ENCODE measurements at regions not wholly inside any gene's neighbourhood (a gene's known extent, or its start where the extent isn't known, plus 50 kb on each side); places are given as distances from the start of the nearest gene placed in this dataset.

DNA sequence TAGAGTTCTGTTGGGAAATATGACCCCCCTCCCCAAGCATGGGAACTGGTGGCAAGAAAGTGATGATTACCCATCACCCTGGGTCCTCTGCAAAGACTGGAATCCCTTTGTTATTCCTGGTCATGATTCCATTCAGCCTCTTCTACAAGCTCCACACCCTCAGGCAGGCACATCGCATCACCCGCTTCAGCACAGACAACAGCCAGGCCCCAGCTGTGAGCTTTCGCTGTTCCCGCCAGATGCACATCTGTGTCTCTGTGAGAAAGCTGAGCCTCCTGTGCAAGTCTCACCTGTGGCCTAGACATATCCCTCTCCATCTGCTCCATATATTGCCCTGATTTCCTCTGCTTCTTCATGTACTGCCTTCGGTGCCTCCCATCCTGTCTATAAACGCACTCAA, 368.0 kb upstream of the RAB6C start:
- H3K4me3 ChIP-seq (ENCODE audit: low read length), result no peak overlapping the region
- TF ChIP-seq, protein P1, sequence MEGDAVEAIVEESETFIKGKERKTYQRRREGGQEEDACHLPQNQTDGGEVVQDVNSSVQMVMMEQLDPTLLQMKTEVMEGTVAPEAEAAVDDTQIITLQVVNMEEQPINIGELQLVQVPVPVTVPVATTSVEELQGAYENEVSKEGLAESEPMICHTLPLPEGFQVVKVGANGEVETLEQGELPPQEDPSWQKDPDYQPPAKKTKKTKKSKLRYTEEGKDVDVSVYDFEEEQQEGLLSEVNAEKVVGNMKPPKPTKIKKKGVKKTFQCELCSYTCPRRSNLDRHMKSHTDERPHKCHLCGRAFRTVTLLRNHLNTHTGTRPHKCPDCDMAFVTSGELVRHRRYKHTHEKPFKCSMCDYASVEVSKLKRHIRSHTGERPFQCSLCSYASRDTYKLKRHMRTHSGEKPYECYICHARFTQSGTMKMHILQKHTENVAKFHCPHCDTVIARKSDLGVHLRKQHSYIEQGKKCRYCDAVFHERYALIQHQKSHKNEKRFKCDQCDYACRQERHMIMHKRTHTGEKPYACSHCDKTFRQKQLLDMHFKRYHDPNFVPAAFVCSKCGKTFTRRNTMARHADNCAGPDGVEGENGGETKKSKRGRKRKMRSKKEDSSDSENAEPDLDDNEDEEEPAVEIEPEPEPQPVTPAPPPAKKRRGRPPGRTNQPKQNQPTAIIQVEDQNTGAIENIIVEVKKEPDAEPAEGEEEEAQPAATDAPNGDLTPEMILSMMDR (conservative IDR thresholded peaks at IDR 0.05; ENCODE audit: low read depth, low read length), result no peak
- DNase-seq (ENCODE audit: low read depth), result no peak

DNA sequence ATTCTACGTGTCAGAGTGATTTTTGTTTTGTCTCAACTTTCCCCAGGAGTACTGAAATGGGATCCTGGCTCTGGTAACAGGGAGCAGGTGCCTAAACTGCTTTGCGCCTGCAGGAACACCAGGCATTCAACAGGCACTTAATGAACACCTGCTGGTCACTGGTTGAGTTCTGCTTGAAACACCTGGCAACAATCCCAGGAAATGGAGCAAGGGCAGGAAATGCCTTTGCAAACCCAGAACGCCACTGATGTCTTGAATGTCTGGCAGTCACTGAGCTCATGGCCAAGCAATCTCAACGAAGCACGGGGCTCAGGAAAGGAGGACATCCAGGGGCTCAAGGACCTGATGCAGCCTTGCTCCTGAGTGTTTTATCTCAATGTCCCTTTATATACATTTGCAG, 360.0 kb upstream of the RAB6C start:
- TF ChIP-seq, protein P1 (conservative IDR thresholded peaks at IDR 0.05; ENCODE audit: low read depth, low read length), result no peak
- H3K4me3 ChIP-seq (ENCODE audit: low read length), result no peak overlapping the region
- no peak for DNase-seq (ENCODE audit: low read depth)

DNA sequence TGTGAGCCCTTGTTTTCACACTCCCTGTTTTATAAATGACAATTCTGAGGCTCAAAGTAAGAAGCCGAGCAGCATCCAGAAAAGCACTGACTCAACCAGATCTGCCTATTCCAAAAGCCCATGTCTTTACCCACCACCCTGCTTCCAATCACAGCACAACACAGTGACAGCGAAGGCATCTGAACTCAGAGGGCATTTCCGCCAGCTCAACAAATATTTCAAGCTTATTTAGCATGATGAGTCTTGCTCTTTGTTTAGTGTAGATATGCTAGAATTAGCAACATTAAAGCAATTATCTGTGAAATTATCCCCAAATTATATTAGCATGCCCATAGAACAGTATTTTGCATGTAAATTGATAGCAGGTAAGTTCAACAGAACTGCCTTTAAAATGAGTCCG, 359.1 kb upstream of the RAB6C start:
- no peak overlapping the region for H3K4me3 ChIP-seq (ENCODE audit: low read length)
- no peak for DNase-seq (ENCODE audit: low read depth)
- TF ChIP-seq, protein P1 (conservative IDR thresholded peaks at IDR 0.05; ENCODE audit: low read depth, low read length), result no peak

DNA sequence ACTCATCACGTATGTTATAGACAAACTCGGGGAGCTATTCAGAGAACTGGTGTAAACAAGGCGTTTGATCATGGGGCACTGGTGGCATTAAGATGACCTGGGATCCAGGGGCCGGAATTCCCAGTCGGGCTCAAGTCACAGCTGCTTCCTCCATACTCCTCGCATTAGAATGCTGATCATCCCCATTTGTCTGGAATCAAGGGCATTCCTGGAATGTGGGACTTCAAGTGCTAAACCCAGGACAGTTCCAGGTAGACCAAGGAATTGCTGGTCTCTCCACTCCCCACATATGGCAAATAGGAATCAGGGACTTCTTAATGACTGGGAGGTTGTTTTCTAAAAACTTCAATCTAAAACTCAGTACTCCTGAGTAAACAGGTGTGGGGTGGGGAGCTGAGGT, 355.7 kb upstream of the RAB6C start:
- DNase-seq (ENCODE audit: low read depth), result no peak
- H3K4me3 ChIP-seq (ENCODE audit: low read length), result no peak overlapping the region
- TF ChIP-seq, protein P1 (conservative IDR thresholded peaks at IDR 0.05; ENCODE audit: low read depth, low read length), result no peak

DNA sequence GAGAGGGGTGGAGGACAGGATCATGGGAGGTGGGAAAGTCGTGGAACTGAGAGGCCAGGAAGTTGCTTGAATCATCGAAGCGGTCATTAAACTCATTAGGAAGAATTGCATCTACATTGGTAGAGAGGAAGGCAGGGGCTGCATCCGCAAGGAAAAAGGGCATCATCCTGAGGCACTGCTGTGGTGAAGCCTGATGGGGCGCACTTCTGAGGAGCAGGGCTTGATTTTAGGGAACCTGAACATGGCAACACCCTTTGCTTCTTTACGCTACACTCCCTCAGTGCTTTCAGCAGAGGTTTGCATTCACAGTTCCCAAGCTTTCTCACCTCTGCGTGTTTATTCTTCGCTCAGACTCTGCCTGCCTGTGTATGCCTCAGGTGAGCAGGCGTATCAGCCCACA, 352.0 kb upstream of the RAB6C start:
- DNase-seq (ENCODE audit: low read depth), result no peak
- no peak overlapping the region for H3K4me3 ChIP-seq (ENCODE audit: low read length)
- TF ChIP-seq, protein P1 (conservative IDR thresholded peaks at IDR 0.05; ENCODE audit: low read depth, low read length), result no peak

DNA sequence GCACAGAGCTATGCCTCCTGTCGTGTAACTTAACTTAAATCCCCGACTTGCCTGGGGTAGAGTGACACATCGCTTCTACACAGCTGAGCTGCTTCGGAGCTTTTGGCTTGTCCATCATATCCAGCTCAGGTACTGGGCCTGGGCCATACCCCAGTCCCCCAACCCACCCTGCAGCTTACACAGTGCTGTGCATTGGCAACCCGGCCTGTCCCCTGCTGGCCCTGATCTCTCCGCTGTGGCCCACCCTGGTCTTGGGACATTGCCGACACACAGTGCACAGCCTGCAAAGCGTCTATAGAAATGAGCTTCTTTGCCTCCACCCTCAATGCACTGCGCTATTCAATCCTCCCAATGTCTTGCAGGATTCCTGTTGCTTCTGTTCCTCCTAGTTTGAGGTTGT, 342.8 kb upstream of the RAB6C start:
- no peak overlapping the region for H3K4me3 ChIP-seq (ENCODE audit: low read length)
- no peak for DNase-seq (ENCODE audit: low read depth)
- TF ChIP-seq, protein P1 (conservative IDR thresholded peaks at IDR 0.05; ENCODE audit: low read depth, low read length), result no peak

DNA sequence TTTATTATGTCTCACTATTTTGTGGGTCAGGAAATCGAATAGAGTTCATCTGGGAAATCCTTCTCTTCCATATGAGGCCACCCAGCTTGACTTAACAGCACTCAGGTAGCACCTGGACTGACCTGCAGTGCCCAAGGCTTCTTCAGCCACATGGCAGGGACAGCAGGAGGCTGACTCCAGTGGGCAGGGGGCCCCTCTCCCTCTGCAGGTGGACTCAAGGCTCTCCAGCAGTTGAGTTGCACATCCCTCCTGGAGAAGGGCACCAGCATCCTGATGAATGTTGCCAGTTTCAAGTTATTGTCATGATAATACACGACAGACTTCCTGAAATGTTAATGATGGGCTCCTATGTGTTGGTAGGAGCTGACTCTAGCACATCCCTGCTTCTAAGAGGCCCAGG, 338.1 kb upstream of the RAB6C start:
- no peak overlapping the region for H3K4me3 ChIP-seq (ENCODE audit: low read length)
- TF ChIP-seq, protein P1 (conservative IDR thresholded peaks at IDR 0.05; ENCODE audit: low read depth, low read length), result no peak
- DNase-seq (ENCODE audit: low read depth), result no peak

Measured in retinal pigment epithelial cell (primary cell).